T-helper 1 cell (primary cell): ENCODE measurements at regions not wholly inside any gene's neighbourhood (a gene's known extent, or its start where the extent isn't known, plus 50 kb on each side); places are given as distances from the start of the nearest gene placed in this dataset.
"Not testable (repeated sequence)": the region's sequence is repeated elsewhere in the genome, so short reads cannot be mapped to it uniquely, and the experiment has no call there.

Source experiments
- DNase-seq, 5 donors: peaks; one replicate each; pipeline ENCODE4 v3.0.0-alpha.2; 2012 to 2020

- DNase-seq = no peak
Observed at GRCh38 chr4:175290401-175290800, 372.2 kb downstream of the ADAM29 start.

- no peak for DNase-seq
Observed at GRCh38 chr4:175297965-175298565, 379.9 kb downstream of the ADAM29 start.

- no peak for DNase-seq
Observed at GRCh38 chr4:175306436-175306835, 388.3 kb downstream of the ADAM29 start.

- DNase-seq = no peak
Observed at GRCh38 chr4:175307326-175307725, 389.2 kb downstream of the ADAM29 start.

GRCh38 chr4:175308236-175308635, 390.1 kb downstream of the ADAM29 start:
- no peak for DNase-seq

GRCh38 chr4:175309041-175309440, 390.9 kb downstream of the ADAM29 start:
- DNase-seq = no peak

GRCh38 chr4:175325230-175325629, 407.1 kb downstream of the ADAM29 start:
- no peak for DNase-seq

GRCh38 chr4:175326796-175327195, 408.6 kb downstream of the ADAM29 start:
- DNase-seq = no peak

GRCh38 chr4:175330236-175330635, 412.1 kb downstream of the ADAM29 start:
- no peak for DNase-seq

- DNase-seq = no peak
Observed at GRCh38 chr4:175330652-175331051, 412.5 kb downstream of the ADAM29 start.

GRCh38 chr4:175335331-175335730, 417.2 kb downstream of the ADAM29 start:
- no peak for DNase-seq

- DNase-seq = not testable (repeated sequence)
Observed at GRCh38 chr4:175336570-175336969, 418.4 kb downstream of the ADAM29 start.

- DNase-seq = no peak
Observed at GRCh38 chr4:175339100-175339707, 421.0 kb downstream of the ADAM29 start.

GRCh38 chr4:175341203-175341755, 423.1 kb downstream of the ADAM29 start:
- no peak for DNase-seq

GRCh38 chr4:175346376-175346775, 428.2 kb downstream of the ADAM29 start:
- DNase-seq = no peak

- no peak for DNase-seq
Observed at GRCh38 chr4:175350246-175350645, 432.1 kb downstream of the ADAM29 start.

- no peak for DNase-seq
Observed at GRCh38 chr4:175351473-175351872, 433.3 kb downstream of the ADAM29 start.

- DNase-seq = no peak
Observed at GRCh38 chr4:175369087-175369486, 443.0 kb downstream of the GPM6A start.

GRCh38 chr4:175371091-175371490, 441.0 kb downstream of the GPM6A start:
- no peak for DNase-seq

GRCh38 chr4:175373031-175373430, 439.0 kb downstream of the GPM6A start:
- no peak for DNase-seq

- no peak for DNase-seq
Observed at GRCh38 chr4:175374459-175374858, 437.6 kb downstream of the GPM6A start.

GRCh38 chr4:175376287-175376977, 435.6 kb downstream of the GPM6A start:
- no peak for DNase-seq

GRCh38 chr4:175377203-175377602, 434.9 kb downstream of the GPM6A start:
- DNase-seq = no peak

GRCh38 chr4:175378372-175378771, 433.7 kb downstream of the GPM6A start:
- DNase-seq = no peak
